ENCODE measurements at regions not wholly inside any gene's neighbourhood (a gene's known extent, or its start where the extent isn't known, plus 50 kb on each side); places are given as distances from the start of the nearest gene placed in this dataset.
"Not testable (repeated sequence)": the region's sequence is repeated elsewhere in the genome, so short reads cannot be mapped to it uniquely, and the experiment has no call there.

DNA sequence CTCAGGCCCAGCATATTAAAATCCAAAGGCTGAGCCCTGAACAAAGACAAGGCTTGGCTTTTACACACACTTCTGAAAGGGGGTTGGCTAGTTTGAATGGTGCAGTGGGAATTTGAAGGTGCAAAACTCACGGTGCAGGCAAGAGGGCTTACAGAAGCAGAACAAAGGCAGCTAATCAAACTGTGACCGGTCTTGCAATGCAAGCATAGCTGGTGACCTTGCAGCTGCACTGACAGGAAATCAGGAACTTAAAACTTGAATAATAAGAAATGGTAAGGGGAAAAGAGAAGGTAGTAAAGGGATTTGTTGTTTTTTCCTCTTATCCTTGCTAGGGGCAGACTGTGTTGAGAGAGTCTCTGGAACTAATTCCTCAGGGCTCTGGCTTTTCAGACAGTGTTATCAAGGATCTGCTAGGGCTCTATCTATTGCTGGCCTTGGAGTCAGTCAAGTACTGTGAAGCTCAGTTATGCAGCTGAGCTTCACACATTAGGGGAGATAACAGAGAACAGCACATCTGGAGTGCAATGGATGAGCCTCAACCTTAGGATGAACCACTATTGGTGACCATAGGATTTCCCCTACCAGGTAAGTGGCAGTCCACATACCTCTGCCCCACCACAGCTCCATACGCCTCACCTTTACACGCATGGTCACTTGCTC, 97.6 kb downstream of the PPIAL4G start:
- no peak for DNase-seq

DNA sequence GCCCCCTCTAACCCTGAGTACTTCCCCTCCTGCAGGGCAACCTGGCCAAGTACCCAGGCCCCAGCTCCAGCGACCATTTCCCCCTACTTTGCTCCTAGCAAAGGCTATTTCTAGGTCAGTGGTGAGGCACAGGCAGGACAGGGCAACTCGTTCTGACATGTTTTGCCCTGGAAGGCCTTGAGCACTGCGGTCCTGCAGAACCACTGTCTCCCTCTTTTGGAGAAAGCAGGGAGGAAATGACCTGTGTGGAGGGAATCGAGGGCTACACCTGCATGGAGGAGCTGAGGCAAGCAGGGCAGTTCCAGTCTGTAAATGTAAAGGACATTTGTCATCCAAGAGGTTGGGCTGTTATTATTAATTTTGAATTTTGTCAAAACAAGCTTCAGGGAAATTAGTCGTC, 99.1 kb downstream of the PPIAL4G start:
- DNase-seq, result no peak

DNA sequence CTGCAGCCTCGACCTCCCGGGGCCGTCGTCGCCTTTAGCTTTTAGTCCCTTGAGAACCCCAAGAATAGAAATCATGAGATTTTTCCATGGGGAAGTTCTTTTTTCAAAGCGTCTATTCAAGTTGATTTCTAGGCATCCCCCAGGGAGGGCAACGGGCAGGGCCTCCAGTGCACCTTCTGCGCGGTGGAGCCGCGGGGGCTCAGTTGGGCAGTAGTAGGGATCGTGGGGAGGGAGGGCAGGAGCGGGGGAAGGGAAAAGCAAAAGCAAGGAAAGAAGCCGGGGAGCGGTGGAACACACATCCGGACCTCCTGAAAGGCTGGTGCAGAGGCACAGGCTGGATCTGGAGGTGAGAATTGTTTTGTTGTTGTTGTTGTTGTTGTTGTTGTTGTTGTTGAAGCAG, 103.4 kb downstream of the PPIAL4G start:
- no peak for DNase-seq

DNA sequence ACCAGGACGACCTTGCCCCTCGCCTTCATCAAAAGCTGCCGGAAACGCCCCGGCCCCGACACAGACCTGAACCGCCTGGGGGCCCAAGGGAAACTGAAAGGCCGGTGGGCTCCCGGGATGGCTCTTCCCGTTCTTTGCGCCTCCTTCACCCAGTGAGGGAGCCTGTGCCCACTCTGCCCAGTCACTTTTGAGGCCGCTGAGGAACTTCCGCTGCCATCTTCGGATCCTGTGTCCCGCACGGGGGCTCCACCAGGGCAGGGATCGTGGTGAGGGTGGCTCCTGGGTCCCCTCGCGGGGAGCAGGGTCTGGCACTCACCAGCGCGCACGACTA, 104.0 kb downstream of the PPIAL4G start:
- no peak for DNase-seq

DNA sequence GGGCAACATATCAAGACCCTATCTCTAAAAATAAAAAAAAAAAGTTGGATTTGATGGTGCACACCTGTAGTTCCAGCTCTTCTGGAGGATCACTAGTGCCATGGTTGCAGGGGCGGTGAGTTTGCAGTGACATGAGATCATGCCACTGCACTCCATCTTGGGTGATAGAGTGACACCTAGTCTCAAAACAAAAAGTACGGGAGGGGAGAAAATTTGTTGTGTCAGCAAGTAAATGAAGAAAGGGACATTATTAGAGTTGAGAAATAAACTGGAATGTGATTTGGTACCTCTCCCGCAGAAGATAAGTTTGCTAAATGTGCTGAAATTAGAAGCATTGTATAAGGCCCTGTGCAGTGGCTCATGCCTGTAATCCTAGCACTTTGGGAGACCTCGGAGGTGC, 105.1 kb downstream of the PPIAL4G start:
- DNase-seq, result not testable (repeated sequence)

DNA sequence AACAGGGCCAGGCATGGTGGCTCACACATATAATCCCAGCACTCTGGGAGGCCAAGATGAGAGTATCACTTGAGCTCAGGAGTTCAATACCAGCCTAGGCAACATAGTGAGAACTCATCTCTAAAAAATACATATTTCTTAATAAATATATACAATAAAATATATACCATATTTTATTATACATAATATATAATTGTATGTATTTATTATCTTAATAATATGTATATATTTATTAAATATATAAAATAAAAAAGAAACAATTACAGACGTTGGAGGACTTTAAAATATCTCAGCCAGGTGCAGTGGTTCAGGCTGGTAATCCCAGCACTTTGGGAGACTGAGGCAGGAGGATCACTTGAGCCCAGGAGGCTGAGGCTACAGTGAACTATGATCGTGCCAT, 106.1 kb downstream of the PPIAL4G start:
- DNase-seq, result not testable (repeated sequence)

DNA sequence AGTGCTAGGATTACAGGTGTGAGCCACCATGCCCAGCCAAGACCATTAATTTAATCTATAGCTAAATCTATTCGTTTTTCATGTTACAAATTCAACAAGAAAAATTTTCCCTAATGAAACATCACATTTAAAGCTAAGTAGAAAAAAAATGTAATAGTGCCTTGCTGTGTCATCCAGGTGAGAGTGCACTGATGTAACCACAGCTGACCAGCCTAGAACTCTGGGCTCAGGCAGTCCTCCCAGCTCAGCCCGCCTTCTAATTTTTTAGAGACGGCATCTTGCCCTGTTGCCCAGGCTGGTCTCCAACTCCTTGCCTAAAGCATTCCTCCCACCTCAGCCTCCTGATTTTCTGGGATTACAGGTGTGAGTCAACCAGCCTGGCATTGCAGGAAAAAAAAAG, 109.0 kb downstream of the PPIAL4G start:
- no peak for DNase-seq

DNA sequence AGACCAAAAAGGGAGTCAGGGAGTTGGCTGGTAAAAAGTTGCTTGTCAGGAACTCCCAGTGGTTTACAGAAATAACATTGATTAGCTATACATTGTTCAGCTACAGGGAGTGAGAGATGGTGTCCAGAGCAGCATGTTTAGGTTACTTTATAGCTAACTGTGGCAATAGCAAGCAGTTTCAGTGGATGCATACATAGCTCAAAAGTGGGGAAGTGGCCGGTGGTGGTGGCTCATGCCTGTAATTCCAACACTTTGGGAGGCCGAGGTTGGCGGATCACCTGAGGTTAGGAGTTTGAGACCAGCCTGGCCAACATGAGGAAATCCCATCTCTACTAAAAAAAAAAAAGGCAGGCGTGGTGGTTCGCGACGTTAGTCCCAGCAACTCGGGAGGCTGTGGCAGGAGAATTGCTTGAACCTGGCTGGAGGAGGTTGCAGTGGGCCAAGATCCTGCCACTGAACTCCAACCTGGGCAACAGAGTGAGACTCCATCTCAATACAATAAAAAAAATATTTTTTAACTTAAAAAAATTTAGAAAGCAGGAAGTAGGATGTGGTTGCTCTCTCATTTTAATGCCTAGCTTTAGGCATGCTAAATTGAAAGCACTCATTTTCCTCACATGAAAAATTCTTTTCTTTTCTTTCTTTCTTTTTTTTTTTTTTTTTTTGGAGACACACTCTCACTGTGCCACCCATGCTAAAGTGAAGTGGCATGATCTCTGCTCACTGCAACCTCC, 109.7 kb downstream of the PPIAL4G start:
- DNase-seq, result no peak

DNA sequence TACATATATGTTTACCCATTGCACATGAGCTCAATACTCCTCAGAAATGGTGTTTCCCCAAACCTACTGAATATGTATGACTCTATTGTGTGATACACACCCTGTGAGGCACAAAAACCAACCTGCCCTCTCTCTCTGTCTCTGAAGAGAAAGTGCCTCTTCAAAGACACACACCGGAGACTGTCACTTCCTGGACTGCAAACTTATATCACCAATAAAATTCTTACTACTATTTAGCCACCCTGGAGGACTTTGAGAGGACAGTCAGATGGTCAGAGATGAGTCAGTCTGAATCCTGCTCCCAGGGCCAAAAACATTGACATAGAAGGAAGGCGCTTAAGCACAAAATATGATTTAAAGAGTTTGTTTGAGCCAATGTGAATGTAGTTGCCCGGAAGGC, 110.4 kb downstream of the PPIAL4G start:
- DNase-seq, result no peak

DNA sequence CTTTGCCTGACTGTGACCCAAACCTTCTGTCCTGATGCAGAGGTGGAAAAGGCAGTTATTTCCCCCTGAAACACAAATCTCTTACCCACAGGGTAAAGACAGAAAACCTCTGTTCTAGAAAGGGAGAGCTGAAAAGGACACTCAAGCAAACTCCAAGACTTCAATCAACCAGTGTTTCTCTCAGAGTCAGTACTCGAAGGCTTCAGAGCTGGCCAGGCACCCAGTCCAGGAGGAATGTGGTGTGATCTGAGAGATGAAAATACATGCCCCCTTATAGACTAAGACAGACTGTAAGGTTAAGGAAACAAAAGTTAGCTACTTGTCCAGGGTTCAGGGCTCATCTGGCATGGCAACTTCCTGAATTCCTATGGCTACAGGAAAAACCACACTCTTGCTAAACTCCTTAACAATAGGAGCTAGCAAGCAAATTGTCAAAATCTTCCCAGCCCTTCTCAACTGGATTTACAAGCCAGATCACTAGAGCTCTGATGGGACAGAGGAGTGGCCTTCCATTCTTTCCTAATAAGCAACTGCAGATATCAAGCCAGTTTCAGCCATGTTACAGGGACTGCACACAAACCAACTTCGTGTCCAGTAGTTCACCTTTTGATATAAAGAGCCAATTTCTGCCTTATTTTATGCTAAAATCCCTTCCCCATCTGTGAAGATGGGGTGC, 110.9 kb downstream of the PPIAL4G start:
- not testable (repeated sequence) for DNase-seq

DNA sequence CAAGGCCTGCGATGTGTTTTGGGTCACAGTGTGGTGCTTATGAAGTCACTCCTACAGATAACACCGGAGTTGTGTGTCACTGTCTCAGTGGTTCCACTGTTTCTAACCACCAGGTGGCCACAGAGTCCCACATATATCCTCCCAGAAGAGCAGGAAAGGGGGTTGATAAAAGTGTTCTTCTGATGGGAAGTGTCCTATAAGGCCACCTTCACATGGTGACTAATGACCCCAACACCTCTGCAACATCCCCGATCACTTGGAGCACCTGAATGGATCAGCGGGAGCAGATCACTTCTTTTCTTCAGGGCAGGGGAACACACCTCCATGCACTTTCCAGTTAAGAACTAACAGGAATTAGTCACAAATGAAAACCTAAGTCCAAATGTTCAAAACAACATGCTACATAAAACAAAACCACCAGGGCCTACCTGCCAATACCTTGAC, 111.5 kb downstream of the PPIAL4G start:
- peak; percentile 21 for DNase-seq

DNA sequence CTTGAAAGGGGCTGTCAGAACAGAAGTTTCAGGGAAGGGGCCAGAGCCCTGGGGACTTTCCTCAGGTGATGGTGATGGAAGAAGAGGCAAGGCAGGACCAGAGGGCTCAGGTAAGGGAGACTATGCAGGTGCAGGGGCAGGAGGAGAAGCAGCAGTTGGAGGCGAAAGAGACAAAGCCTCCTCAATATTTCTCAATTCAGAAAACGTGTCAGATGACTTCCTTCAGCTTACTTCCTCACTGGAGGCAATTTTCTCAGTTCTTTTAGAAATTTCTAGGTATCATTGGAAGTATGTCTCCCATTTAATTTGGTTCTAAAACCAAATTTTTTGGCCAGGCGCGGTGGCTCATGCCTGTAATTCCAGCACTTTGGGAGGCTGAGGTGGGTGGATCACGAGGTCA, 112.4 kb downstream of the PPIAL4G start:
- peak; percentile 10 for DNase-seq

DNA sequence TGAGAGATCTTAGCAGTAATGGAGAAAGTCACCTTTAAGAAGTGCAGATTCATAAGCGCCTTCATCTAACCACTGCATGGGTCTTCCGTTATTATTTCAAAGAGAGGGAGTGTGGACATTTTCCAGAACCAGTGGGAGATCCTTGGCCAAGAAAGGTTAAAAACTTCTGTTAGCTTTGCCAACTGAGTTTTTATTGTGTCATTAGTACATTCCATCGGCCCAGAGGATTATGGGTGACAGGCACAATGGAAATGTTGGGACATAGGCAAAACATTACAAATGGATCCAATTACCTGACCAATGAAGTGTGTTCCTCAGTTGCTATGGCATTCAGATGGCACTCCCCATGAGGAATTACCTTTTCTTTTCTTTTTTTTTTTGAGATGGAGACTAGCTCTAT, 115.5 kb downstream of the PPIAL4G start:
- no peak for DNase-seq

DNA sequence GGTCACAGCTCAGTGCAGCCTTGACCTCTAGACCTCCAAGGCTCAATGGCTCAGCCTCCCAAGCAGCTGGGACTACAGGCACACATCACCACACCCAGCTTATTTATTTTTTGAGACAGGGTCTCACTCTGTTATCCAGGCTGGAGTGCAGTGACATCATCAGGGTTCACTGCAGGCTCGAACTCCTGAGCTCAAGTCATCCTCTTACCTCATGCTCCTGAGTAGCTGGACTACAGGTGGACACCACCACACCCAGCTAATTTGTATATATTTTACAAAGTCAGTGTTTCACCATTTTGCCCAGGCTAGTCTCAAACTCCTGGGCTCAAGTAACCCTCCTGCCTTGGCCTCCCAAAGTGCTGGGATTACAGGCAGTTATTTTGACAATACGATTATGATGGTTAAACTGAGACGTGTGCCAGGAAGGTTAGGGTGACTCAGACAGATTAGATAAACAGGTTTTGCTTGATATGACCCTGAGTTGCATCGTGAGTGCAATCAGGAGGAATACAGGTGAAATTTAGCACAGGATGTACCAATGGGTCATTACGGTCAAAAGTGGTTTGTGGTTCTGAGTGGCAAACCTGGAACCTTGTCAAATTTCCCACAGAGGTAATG, 116.9 kb downstream of the PPIAL4G start:
- not testable (repeated sequence) for DNase-seq

DNA sequence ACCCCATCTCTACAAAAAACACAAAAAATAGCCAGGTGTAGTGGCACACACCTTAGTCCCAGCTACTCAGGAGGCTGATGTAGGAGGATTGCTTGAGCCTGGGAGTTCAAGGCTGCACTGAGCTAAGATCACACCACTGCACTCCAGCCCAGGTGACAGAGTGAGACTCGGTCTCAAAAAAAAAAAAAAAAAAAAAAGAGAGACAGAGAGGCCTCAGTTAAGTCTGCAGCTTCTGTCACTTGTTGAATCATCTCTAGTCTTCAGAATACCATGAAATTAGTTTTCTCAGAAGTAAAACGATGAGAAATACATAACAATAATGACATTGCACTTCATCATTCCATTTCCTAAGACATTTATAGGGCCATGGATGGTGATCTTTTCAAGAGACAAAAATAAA, 118.0 kb downstream of the PPIAL4G start:
- not testable (repeated sequence) for DNase-seq

DNA sequence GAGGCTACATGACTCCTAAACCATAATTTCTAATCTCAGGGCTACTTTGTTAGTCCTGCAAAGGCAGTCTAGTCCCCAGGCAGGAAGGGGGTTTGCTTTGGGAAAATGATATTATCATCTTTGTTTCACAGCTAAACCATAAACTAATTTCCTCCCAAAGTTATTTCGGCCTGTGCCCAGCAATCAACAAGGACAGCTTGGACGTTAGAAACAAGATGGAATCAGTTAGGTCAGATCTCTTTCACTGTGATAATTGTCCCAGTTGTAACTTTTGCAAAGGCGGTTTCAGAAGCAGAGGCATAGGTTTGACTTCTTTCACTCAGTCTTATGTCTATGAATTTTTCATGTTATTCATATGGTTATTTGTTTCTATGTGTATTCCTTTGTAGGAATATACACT, 119.1 kb downstream of the PPIAL4G start:
- DNase-seq, result not testable (repeated sequence)

DNA sequence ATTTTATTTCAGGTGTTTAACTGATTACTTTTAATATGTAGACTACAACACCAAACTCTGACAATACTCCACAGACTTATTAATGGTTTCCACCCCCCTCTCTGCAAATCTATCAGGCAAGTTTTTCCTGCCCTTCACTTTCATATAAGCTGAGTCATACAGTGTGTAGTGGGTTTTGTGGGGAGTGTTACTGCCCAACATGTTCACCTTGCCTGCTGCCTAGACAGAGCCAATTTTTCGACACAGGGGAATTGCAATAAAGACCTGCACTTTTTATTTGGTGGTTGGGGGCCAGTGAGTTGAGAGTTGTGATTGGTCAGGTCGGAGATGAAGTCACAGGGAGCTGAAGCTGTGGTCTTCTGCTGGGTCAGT, 119.7 kb downstream of the PPIAL4G start:
- no peak for DNase-seq

DNA sequence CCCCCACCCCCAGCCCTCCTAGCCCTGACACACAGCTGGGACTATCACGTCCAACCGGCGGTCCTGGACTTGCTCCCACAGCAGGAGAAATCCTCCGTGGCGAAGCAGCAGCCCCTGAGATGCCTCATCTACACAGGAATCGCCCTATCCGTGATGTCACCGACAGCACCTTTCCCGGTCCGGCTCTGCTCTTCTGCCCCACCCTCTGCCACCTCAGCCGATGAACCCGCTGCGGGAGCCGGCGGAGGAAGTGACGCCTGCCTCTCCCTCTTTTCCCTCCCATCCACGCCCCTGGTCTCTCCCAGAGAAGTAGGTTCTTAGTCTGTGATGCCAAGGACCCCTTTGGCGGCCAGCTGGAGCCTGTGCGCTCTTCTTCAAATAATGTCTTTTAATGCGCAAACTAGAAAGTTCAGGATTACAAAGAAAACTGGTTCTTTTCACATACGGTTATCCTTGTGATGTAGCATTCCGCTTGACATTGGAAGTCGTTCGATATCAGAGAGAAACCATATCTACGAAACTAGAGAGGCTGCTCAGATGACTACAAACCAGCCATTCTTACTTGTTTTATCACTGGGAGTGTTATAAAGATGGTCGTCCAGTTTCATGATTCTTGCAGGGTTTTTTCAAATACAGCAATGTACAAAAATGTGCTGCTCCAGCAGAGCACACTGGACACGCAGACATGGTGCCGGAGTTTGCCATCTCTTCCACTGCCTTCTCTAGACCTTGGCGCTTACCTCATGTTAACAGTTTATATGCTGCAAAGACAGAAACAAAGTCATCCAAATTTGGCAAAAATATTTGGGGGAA, 120.3 kb downstream of the PPIAL4G start:
- DNase-seq, result no peak

DNA sequence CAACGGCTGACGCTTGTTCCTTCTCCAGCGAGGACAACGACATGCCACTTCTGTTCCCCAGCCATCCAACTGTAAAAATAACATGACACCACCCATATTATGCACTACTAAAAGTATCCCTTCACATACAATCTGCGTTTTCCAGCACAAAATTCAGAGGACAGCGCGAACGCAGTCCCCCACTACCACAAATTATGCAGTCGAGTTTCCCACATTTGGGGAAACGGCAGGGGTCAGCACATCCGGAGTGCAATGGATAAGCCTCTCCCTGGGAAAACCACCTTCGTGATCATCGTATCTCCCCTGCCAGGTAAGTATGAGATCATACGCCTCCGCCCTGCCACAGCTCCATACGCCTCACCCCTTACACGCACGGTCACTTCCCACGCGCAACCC, 120.9 kb downstream of the PPIAL4G start:
- no peak for DNase-seq

DNA sequence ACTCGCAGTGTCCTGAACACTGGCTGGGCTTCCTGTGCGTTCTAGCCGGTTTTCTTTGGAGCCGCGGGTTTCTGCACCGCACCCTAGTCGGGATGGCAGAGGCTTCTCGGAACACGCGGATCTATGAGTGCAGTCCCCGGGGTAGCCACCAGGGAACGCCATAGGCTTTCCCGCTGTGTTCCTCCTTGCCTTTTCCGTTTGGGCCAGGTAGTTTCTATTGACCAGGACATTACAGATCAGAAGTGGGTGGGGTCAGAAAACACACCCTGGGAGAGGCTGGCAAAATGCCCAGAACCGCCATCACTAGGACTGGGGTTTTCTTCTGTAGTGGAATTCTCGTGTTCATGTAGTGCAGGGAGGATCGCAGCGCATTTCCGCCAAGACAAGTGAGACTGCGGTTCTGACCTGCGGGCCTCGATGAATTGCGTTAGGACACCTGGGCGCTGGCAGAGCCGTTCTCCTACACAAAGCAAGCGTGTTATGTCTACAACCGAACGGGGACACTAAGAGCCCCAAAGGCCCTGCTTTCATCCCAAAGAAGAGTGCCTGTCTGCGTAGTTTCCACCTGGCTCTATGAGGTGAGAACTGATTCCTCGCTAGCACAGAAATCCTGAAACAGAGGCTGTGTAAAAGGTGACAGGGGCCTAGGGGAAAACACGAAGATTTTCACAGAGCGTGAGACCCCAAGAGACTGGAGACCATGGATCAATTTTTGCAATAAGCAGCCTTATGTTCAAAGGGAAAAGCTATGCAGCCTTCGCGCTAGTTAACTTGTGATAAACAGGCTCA, 121.5 kb downstream of the PPIAL4G start:
- DNase-seq, result not testable (repeated sequence)

DNA sequence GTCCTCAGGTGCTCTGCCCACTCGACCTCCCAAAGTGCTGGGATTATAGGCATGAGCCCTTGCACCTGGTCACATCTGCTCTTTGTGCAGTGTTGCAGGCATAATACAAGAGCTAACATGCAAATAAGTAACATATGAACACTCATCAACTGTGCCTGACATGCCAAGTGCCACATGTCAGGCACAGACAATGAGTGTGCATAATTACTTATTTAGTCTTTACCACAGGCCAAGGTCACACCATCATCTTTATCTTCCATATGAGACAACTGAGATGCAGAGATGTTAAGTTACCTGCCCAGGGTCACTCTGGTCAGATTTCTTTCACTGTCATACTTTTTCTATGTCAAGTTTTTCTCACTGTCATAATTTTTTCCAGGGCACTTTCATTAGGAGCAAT, 126.1 kb downstream of the PPIAL4G start:
- DNase-seq, result no peak

DNA sequence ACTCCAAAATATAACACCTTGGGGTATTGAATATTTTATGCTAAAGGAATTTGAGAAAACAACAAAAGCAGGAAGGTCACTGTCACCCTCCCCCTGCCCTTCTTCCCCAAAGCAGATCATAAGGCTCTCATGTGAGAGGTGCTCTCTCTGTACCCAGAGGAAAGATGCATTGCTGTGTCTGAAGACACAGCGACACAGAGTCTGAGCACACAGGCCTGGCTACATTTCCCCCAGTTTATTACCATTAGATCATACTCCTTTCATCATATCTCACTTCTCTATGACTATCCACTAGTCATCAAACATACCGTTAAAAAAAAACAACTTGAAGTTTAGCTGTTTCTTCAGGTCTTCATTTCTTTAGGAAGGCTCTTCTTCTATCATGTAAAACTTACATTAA, 127.1 kb downstream of the PPIAL4G start:
- DNase-seq, result no peak
